Activated T-helper 1 cell treated with anti-CD3 and anti-CD28 coated beads, Interleukin-12 subunit alpha, Interleukin-12 subunit beta, Interleukin-2, Interleukin-4 antibody, amounts not matched to agents 30 ng/mL and 10 ng/mL and 1 ng/mL, durations not matched to agents 14 hours and 24 hours and 36 hours (primary cell): ENCODE measurements at regions not wholly inside any gene's neighbourhood (a gene's known extent, or its start where the extent isn't known, plus 50 kb on each side); places are given as distances from the start of the nearest gene placed in this dataset.

Source experiments
- DNase-seq: peaks from one replicate; pipeline ENCODE4 v3.0.0; 2021; ENCODE audit warnings: low spot score
- H3K27ac Mint-ChIP-seq: one replicate; pipeline ENCODE4 v1.8.0; 2021; ENCODE audit warnings: mild to moderate bottlenecking, mixed read lengths
- H3K27me3 Mint-ChIP-seq: one replicate; pipeline ENCODE4 v1.8.0; 2022; ENCODE audit warnings: mild to moderate bottlenecking, moderate library complexity, mixed read lengths; ENCODE audit not compliant: insufficient read depth
- H3K36me3 Mint-ChIP-seq: one replicate; pipeline ENCODE4 v1.8.0; 2021; ENCODE audit warnings: low read depth, mixed read lengths
- H3K4me1 Mint-ChIP-seq: one replicate; pipeline ENCODE4 v1.8.0; 2021; ENCODE audit warnings: low read depth, mixed read lengths
- H3K4me3 Mint-ChIP-seq: one replicate; pipeline ENCODE4 v1.8.0; 2021; ENCODE audit warnings: mild to moderate bottlenecking, moderate library complexity, mixed read lengths
- H3K9me3 Mint-ChIP-seq: one replicate; pipeline ENCODE4 v1.8.0; 2021; ENCODE audit warnings: mixed read lengths
- intact Hi-C: fragments of 100-400 bp; cut with micrococcal nuclease; formaldehyde crosslinking; loops from one replicate; pipeline ENCODE4 v1.15.1; 2024

DNA sequence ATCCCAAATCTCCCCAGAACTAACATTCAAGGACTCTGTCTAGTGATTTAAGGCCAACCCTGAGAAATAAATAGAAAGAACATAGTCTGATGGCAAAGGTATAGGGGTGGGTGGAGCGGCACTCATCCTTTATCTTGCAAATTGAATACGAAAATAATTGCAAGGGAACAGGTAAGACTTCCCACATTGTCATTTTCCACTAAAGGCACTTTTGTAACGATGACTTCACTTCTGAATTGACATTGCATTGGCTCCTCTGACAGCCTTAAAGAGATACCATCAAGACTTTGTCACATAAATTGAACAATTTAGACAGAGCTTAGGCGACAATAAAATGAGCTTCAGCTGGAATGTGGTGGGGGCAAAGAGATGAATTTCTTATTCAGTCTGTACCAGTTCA, 75.3 kb upstream of the PLCL2 start:
- H3K27me3 Mint-ChIP-seq: peaks cover 19% of the 10 kb centered on the region
- no peak overlapping the region for H3K27ac Mint-ChIP-seq
- DNase-seq: no peak
- intact Hi-C loops: no loop called here
- H3K4me3 Mint-ChIP-seq: no peak overlapping the region
- no peaks in the 10 kb centered on the region for H3K9me3 Mint-ChIP-seq
- no peaks in the 10 kb centered on the region for H3K36me3 Mint-ChIP-seq
- peaks cover 7% of the 10 kb centered on the region for H3K4me1 Mint-ChIP-seq

DNA sequence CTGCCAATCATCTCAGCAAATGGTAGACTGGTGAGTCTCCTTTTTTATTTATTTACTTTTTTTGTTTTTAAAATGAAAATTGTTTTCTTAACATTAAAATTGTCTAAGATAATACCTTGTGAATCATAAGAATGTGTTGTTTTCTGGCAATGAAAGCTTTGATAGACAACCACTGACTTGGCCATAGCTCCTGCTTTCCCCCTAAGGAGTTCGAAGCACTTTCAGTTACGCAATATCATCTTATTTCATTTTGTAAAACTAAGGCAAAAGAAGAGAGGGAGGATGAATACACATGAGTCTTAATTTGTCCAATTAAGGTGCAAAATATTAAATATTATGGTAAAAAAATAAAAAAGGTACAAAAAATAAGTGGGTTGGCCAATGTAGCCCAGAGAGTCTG, 74.8 kb upstream of the PLCL2 start:
- Mint-ChIP-seq H3K36me3 (no peaks in the 10 kb centered on the region), H3K27ac (no peak overlapping the region), H3K4me1 (peaks cover 7% of the 10 kb centered on the region), H3K4me3 (no peak overlapping the region), H3K27me3 (peaks cover 20% of the 10 kb centered on the region), H3K9me3 (no peaks in the 10 kb centered on the region)
- DNase-seq: no peak
- intact Hi-C loops: no loop called here

DNA sequence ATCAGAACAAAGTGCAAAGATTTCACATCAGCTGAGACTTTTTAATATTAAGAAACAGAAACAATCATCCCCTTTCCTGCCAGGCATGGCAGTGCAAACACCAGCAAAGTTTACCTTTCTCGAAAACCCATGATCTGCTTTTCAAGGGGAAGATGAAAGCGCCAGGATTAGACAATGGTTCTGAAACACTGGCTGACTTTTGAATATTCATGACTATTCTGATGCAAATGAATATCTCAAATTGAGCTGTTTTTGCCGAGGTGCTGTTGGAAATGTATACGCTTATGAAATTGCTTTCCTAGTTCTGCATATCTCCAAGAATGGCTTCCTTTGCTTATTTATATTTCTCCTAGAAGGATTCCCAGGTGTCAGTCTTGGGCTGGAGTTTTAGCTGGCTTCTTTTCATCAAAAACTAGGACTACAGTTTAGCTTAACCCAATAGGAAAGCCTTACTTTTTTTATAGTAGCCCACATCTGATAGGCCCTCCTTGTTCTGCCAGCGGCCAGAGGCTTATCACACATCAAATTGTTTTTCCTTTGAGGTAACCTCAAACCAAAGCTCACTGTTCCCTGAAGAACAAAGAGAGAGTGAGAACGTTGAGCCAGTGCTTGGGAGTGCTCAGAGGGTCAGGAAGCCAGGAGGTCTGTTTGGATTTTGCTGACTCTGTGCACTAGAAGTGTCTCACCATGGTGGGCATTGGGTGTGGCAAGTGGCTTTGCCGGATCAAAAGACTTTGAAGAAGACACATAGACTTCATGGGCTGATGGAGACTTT, 74.0 kb upstream of the PLCL2 start:
- intact Hi-C loops: no loop called here
- Mint-ChIP-seq H3K27me3 (peaks cover 23% of the 10 kb centered on the region), H3K36me3 (no peaks in the 10 kb centered on the region), H3K4me3 (no peak overlapping the region), H3K9me3 (no peaks in the 10 kb centered on the region), H3K4me1 (peaks cover 7% of the 10 kb centered on the region), H3K27ac (no peak overlapping the region)
- DNase-seq: no peak

DNA sequence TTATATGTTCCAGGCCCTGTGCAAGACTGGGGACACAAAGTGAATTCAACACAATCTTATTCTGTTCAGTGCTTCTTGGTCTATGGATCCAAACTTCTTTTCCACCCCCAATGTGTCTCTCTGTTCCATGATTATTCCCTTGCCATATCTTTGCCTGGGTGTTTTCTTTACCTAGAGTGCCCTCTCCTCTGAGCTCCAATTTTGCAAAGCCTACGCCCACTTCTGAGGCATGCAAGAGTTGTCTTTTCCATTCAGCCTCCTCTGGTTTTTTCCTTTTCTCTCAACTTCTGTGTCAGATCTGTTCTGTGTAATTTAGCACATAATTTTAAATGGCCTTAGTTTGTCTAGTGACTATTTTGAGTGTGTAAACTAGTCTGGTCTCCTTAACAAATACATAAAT, 72.8 kb upstream of the PLCL2 start:
- intact Hi-C loops: no loop called here
- DNase-seq: no peak
- Mint-ChIP-seq H3K36me3 (no peaks in the 10 kb centered on the region), H3K4me1 (peaks cover 7% of the 10 kb centered on the region), H3K4me3 (no peak overlapping the region), H3K27me3 (peaks cover 21% of the 10 kb centered on the region), H3K27ac (no peak overlapping the region), H3K9me3 (no peaks in the 10 kb centered on the region)

DNA sequence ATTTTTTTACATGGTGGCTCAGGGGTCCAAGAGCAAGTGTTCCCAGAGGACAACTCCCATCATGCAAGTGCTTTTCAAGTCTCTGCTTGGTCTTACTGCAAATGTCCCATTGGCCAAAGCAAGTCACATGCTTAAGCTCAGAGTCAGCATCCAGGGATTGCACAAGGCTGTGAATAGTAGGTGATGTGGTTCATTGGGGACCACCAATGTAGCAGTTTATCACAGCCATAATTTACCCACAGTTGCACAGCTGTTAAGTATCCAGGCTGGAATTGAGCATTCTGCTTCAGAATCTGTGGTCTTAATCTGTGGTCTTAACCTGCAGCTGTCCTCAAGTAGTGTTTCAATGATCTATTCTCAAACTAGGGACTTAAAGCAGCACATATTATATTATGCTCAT, 71.4 kb upstream of the PLCL2 start:
- no peak overlapping the region for H3K4me3 Mint-ChIP-seq
- intact Hi-C loops: no loop called here

DNA sequence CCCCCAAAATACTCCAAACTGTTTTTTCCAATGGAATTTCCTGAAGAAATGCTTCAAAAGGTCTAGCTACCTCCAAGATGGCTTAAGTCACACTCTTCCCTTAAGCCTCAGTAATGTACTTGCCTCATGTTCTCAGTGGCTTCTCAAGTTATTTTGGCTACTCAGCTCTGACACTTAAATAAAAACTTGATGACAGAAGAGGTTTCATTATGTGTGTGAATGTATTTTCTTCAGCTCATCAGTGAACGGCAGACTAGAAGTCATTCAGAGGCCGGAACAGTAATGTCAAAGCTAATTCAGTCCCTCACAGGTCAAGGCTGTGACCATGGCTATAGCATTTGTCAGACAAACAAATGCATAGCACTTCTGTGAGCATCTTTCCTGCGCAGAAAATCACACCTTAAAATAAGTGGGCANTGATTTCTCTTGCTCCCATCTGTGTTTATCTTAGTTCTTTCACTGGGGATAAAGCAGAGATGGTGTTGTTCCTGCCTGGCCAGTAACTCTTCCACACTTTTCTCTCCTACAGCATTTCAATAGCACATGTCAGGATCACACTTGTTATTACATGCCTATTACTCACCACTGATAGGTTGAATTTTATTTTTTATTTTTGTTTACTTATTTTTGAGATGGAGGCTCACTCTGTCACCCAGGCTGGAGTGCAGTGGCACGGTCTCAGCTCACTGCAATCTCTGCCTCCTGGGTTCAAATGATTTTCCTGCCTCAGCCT, 68.5 kb upstream of the PLCL2 start:
- H3K27ac Mint-ChIP-seq: no peak overlapping the region
- intact Hi-C loops: no loop called here
- peaks cover 7% of the 10 kb centered on the region for H3K4me1 Mint-ChIP-seq
- no peak overlapping the region for H3K4me3 Mint-ChIP-seq
- DNase-seq: no peak
- H3K9me3 Mint-ChIP-seq: no peaks in the 10 kb centered on the region
- H3K36me3 Mint-ChIP-seq: no peaks in the 10 kb centered on the region
- peaks cover 16% of the 10 kb centered on the region for H3K27me3 Mint-ChIP-seq

More for the DNA sequence above, 71.4 kb upstream of the PLCL2 start:
- no peaks in the 10 kb centered on the region for H3K36me3 Mint-ChIP-seq
- peaks cover 18% of the 10 kb centered on the region for H3K27me3 Mint-ChIP-seq
- peaks cover 7% of the 10 kb centered on the region for H3K4me1 Mint-ChIP-seq
- H3K27ac Mint-ChIP-seq: no peak overlapping the region
- no peaks in the 10 kb centered on the region for H3K9me3 Mint-ChIP-seq
- no peak for DNase-seq

DNA sequence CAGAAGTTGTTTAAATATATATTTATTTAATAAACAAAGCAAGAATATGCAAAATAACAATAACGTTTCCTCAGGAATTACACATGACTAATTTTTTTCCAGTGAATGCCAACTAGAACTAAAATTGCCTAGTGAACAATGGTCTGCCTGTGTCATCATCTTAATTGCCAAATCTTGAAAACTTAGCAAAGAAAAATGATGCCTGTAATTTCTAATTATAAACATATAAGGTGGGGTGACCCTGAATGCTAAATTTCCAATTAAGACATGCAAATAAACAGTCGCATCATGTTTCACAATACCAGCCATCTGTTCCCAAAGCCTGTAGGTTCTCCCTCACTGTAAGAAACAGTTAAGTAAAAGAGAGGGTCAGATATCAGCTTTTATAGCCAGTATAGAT, 67.6 kb upstream of the PLCL2 start:
- H3K27me3 Mint-ChIP-seq: peaks cover 16% of the 10 kb centered on the region
- intact Hi-C loops: no loop called here
- no peak overlapping the region for H3K27ac Mint-ChIP-seq

DNA sequence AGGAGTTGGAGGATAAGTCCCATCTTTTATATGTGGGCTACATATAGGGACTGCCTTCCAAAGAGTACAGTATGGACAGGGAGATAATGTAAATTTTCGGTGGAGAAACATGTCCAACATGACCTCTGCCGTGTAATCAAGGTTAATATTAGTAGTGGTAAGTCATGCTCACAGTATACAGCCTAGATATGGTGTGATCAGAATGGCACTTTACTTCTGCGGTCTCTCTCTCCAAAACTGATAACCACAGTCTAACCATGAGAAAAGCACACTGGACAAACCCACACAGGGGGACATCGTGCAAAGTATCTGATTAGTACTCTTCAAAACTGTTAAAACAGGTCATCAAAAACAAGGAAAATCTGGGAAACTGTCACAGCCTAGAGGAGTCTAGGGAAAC, 66.6 kb upstream of the PLCL2 start:
- Mint-ChIP-seq H3K4me1 (no peaks in the 10 kb centered on the region), H3K4me3 (no peak overlapping the region), H3K27me3 (peaks cover 16% of the 10 kb centered on the region), H3K9me3 (no peaks in the 10 kb centered on the region), H3K27ac (no peak overlapping the region), H3K36me3 (no peaks in the 10 kb centered on the region)
- intact Hi-C loops: no loop called here
- DNase-seq: no peak

More for the DNA sequence above, 67.6 kb upstream of the PLCL2 start:
- no peaks in the 10 kb centered on the region for H3K9me3 Mint-ChIP-seq
- no peak overlapping the region for H3K4me3 Mint-ChIP-seq
- H3K4me1 Mint-ChIP-seq: peaks cover 2% of the 10 kb centered on the region
- DNase-seq: no peak
- no peaks in the 10 kb centered on the region for H3K36me3 Mint-ChIP-seq

DNA sequence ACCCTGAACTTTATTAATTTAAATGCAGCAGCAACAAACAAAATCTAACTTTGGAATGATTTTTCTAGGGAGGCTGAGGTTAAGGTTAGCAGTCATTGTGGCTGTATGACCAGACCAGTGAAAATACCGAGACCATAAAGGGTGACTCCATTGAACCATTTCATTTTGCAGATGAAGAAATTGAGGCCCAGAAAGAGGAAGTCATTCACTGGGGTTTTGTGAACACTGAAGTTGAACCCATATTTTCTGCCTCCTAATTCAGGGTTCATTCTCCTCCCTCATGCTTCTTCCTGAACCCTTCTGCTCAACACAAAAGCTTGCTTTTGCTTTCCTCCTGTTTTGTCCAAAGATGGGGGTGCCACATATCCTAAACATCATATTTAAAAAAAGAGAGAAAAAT, 65.8 kb upstream of the PLCL2 start:
- Mint-ChIP-seq H3K4me3 (no peak overlapping the region), H3K9me3 (no peaks in the 10 kb centered on the region), H3K27me3 (peaks cover 16% of the 10 kb centered on the region), H3K27ac (no peak overlapping the region), H3K4me1 (peaks cover 6% of the 10 kb centered on the region), H3K36me3 (peaks cover 1% of the 10 kb centered on the region)
- intact Hi-C loops: no loop called here
- no peak for DNase-seq

DNA sequence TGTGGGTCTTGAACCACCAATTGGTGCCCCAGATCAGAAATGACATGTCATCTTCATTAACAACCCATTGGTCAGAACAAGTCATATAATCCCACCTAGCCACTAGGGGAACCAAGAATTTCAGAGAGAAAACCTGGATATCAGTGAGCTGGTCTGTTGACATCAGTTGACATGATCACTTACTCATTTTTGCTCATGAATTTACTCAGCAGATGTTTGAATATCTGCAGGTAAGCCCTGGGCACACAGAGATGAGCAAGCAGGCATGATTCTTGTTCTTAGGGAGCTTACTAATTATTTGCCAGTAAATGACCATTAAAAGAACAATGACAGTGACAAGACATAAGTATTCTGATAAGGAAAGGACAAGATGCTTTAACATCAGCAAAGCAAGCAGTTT, 64.3 kb upstream of the PLCL2 start:
- Mint-ChIP-seq H3K4me1 (peaks cover 16% of the 10 kb centered on the region), H3K27ac (no peak overlapping the region), H3K27me3 (peaks cover 13% of the 10 kb centered on the region), H3K9me3 (no peaks in the 10 kb centered on the region), H3K36me3 (peaks cover 1% of the 10 kb centered on the region), H3K4me3 (no peak overlapping the region)
- DNase-seq: no peak
- intact Hi-C loops: no loop called here

DNA sequence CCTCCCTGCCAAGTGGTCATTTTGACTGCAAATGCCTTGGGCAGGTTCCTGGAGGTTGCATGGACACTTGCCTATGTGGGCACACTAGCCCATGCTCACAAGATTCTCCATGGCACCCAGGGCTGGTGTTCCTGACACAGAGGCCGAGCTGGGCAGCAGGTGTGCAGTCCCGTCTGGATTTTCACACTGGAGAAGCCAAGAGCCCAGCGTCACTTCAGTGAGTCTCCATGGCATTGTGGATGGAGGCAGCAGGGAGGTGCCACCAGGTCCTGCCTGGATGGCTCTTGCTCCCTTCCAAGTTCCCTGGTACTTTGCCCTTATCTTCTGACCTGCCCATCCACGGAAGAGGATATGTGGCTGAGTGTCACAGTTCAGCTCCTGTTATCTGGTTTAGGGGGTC, 63.7 kb upstream of the PLCL2 start:
- peaks cover 1% of the 10 kb centered on the region for H3K36me3 Mint-ChIP-seq
- H3K9me3 Mint-ChIP-seq: no peaks in the 10 kb centered on the region
- DNase-seq: no peak
- peaks cover 16% of the 10 kb centered on the region for H3K4me1 Mint-ChIP-seq
- no peak overlapping the region for H3K4me3 Mint-ChIP-seq
- H3K27me3 Mint-ChIP-seq: peaks cover 13% of the 10 kb centered on the region
- H3K27ac Mint-ChIP-seq: no peak overlapping the region
- intact Hi-C loops: no loop called here

DNA sequence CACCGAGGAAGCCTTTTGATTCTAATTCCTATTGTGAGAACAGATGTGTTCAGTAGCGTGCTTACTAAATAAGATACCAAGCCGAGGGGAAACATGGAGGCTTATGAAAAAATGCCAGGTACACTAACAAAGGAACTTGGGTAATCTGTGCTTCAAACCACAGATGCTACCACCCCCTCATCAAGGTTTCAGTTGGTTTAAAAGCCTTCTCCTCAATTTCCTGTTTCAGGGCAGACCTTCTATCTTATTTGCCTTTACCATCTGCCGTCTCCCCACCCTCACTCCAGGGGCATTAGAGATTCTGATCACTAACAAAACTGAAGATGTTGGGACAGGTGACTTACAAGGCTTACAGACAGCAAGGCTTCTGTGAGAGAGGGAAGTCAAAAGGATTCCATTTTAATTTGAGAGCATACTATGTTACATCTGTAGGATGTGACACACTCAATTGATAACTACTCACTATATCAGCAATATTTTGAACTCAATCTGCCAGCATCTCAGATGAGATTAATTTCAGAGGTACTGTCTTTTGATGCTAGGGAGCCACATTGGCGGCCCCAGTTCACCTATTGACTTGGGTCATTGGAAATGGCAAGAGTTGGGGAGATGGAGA, 60.6 kb upstream of the PLCL2 start:
- H3K36me3 Mint-ChIP-seq: peaks cover 1% of the 10 kb centered on the region
- no peak overlapping the region for H3K27ac Mint-ChIP-seq
- no peaks in the 10 kb centered on the region for H3K9me3 Mint-ChIP-seq
- H3K4me3 Mint-ChIP-seq: no peak overlapping the region
- H3K27me3 Mint-ChIP-seq: peaks cover 12% of the 10 kb centered on the region
- intact Hi-C loops: loop anchor here (1.0 to 2.0 kb wide), 4 partner anchors 17 to 327 kb away; partner anchors contain the start of gene PLCL2
- no peak for DNase-seq
- peaks cover 25% of the 10 kb centered on the region for H3K4me1 Mint-ChIP-seq

DNA sequence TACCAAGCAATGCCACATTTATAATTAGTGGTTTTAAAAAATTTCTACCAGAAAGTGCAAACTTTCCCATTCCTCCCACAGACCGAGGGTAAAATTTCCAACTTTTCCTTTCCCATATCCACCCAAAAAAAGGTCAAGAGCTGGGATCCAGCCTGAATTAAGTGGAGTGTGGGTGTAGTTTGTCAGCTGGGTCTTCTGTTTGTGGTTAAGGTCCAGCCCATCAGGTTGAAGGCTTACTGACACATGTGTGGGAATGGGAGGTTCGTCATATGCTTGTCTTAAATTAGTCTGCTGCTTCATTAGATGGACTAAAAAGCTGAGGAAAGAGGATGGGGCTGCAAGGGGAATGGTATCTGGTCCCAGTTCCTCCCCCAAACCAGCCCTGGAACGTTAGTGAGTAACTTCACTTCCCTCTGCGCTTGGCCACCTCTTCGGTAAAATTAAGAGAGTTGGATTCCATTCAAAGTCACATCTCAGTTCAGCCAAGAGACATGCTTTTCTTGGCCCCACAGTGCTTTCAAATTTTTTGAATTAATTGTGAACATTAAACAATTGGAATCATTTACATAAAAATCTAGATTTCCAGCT, 59.0 kb upstream of the PLCL2 start:
- peaks cover 7% of the 10 kb centered on the region for H3K27me3 Mint-ChIP-seq
- H3K36me3 Mint-ChIP-seq: peaks cover 1% of the 10 kb centered on the region
- intact Hi-C loops: loop anchor here (2.0 kb wide), 1 partner anchor 15 kb away; no protein-coding TSS in a partner anchor
- no peak overlapping the region for H3K4me3 Mint-ChIP-seq
- peaks cover 26% of the 10 kb centered on the region for H3K4me1 Mint-ChIP-seq
- no peak overlapping the region for H3K27ac Mint-ChIP-seq
- DNase-seq: no peak
- no peaks in the 10 kb centered on the region for H3K9me3 Mint-ChIP-seq
